ENCODE measurements at regions not wholly inside any gene's neighbourhood (a gene's known extent, or its start where the extent isn't known, plus 50 kb on each side); places are given as distances from the start of the nearest gene placed in this dataset.
"Not testable (repeated sequence)": the region's sequence is repeated elsewhere in the genome, so short reads cannot be mapped to it uniquely, and the experiment has no call there.

GRCh38 chr5:97276474-97277120, 93.5 kb upstream of the RIOK2 start:
- no peak for DNase-seq (ENCODE audit: low read depth)
- no peak overlapping the region for H3K4me3 ChIP-seq (ENCODE audit: low read length)
- TF ChIP-seq CTCF (conservative IDR thresholded peaks at IDR 0.05; ENCODE audit: low read length), result no peak

- TF ChIP-seq CTCF (conservative IDR thresholded peaks at IDR 0.05; ENCODE audit: low read length), result no peak
- no peak for DNase-seq (ENCODE audit: low read depth)
- H3K4me3 ChIP-seq (ENCODE audit: low read length), result no peak overlapping the region
Observed at GRCh38 chr5:97281257-97281656, 98.2 kb upstream of the RIOK2 start.

- TF ChIP-seq CTCF (conservative IDR thresholded peaks at IDR 0.05; ENCODE audit: low read length), result peak; percentile 47
- H3K4me3 ChIP-seq (ENCODE audit: low read length), result no peak overlapping the region
- peak; percentile 35 for DNase-seq (ENCODE audit: low read depth)
Observed at GRCh38 chr5:97297063-97297703, 114.1 kb upstream of the RIOK2 start.

GRCh38 chr5:97297704-97298091, 114.7 kb upstream of the RIOK2 start:
- DNase-seq (ENCODE audit: low read depth), result peak; percentile 4
- no peak overlapping the region for H3K4me3 ChIP-seq (ENCODE audit: low read length)
- no peak for TF ChIP-seq CTCF (conservative IDR thresholded peaks at IDR 0.05; ENCODE audit: low read length)

GRCh38 chr5:97301181-97301580, 118.1 kb upstream of the RIOK2 start:
- not testable (repeated sequence) for DNase-seq (ENCODE audit: low read depth); H3K4me3 ChIP-seq (ENCODE audit: low read length)

GRCh38 chr5:97338729-97339128, 155.7 kb upstream of the RIOK2 start:
- TF ChIP-seq CTCF (conservative IDR thresholded peaks at IDR 0.05; ENCODE audit: low read length), result no peak
- DNase-seq (ENCODE audit: low read depth), result no peak
- H3K4me3 ChIP-seq (ENCODE audit: low read length), result no peak overlapping the region

GRCh38 chr5:97355775-97356174, 172.7 kb upstream of the RIOK2 start:
- no peak for TF ChIP-seq CTCF (conservative IDR thresholded peaks at IDR 0.05; ENCODE audit: low read length)
- no peak for DNase-seq (ENCODE audit: low read depth)
- H3K4me3 ChIP-seq (ENCODE audit: low read length), result no peak overlapping the region
